Breast epithelium (tissue), 3 donors: ENCODE measurements at regions not wholly inside any gene's neighbourhood (a gene's known extent, or its start where the extent isn't known, plus 50 kb on each side); places are given as distances from the start of the nearest gene placed in this dataset.

Experiments
- CTCF ChIP-seq, 3 donors: fragments of 450-650 bp; IDR thresholded peaks; one replicate each; pipeline ENCODE4 v1.5.1; 2016 to 2017; ENCODE audit warnings: antibody characterized with exemption in 3 of 3, mild to moderate bottlenecking in 3 of 3, moderate library complexity in 3 of 3
- POLR2A ChIP-seq: fragments of 450-650 bp; IDR thresholded peaks from one replicate; pipeline ENCODE4 v1.6.1; 2016; ENCODE audit warnings: antibody characterized with exemption, mild to moderate bottlenecking, moderate library complexity

GRCh38 chr4:179695175-179695574 is 2252.9 kb upstream of the AGA start:
- TF ChIP-seq CTCF (IDR thresholded peaks at IDR 0.05) (no peak), POLR2A (no peak)
